Esophagus muscularis mucosa (tissue), 4 donors: ENCODE measurements at regions not wholly inside any gene's neighbourhood (a gene's known extent, or its start where the extent isn't known, plus 50 kb on each side); places are given as distances from the start of the nearest gene placed in this dataset.

Experiments used
- EP300 ChIP-seq: sonication (generic); formaldehyde crosslinking; IDR thresholded peaks from one replicate; pipeline ENCODE4 v1.6.1; 2017; ENCODE audit warnings: antibody characterized with exemption
- POLR2A ChIP-seq: fragments of 450-650 bp; IDR thresholded peaks from one replicate; pipeline ENCODE4 v1.6.1; 2017; ENCODE audit warnings: antibody characterized with exemption, moderate library complexity, mild to moderate bottlenecking, low read depth
- POLR2AphosphoS5 ChIP-seq, 2 donors: sonication (generic); formaldehyde crosslinking; IDR thresholded peaks; one replicate each; pipeline ENCODE4 v1.6.1; 2017; ENCODE audit warnings: antibody characterized with exemption in 2 of 2
- TF ChIP-seq, protein P1 (sequence below), 3 experiments: fragments of 200-600 bp in 2 of 3; fragments of 450-650 bp in 1 of 3; sonication (generic) in 2 of 3; IDR thresholded peaks; one replicate each; pipeline ENCODE4 v1.5.1; 2017 to 2019; ENCODE audit warnings: antibody characterized with exemption in 3 of 3, mild to moderate bottlenecking in 2 of 3, moderate library complexity in 1 of 3

DNA sequence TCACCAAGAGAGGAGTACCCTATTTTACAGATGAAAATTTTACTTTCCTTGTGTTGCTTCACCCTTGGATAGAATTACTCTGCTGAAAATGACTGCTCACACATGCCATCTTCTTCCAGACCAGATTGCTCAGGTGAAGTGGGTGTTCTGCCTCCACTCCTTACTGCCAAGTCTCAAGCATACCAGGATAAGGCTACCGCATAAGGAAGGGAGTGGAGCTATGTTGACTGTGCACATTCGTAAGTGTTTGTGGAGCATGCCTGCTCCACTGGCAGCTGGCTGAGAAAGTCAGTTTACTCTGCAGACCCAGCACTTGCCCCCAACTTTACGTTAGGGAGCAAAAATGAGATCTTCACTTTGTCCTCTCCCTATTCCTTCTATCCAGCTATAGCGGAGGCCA, 405.0 kb upstream of the DDX18 start:
- TF ChIP-seq, protein P1, sequence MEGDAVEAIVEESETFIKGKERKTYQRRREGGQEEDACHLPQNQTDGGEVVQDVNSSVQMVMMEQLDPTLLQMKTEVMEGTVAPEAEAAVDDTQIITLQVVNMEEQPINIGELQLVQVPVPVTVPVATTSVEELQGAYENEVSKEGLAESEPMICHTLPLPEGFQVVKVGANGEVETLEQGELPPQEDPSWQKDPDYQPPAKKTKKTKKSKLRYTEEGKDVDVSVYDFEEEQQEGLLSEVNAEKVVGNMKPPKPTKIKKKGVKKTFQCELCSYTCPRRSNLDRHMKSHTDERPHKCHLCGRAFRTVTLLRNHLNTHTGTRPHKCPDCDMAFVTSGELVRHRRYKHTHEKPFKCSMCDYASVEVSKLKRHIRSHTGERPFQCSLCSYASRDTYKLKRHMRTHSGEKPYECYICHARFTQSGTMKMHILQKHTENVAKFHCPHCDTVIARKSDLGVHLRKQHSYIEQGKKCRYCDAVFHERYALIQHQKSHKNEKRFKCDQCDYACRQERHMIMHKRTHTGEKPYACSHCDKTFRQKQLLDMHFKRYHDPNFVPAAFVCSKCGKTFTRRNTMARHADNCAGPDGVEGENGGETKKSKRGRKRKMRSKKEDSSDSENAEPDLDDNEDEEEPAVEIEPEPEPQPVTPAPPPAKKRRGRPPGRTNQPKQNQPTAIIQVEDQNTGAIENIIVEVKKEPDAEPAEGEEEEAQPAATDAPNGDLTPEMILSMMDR (IDR thresholded peaks at IDR 0.05) = no peak
- TF ChIP-seq POLR2AphosphoS5 (IDR thresholded peaks at IDR 0.05) (no peak), EP300 (no peak), POLR2A (no peak)
